ENCODE measurements at regions not wholly inside any gene's neighbourhood (a gene's known extent, or its start where the extent isn't known, plus 50 kb on each side); places are given as distances from the start of the nearest gene placed in this dataset.

GRCh38 chr3:69605867-69606266 lies 133.4 kb upstream of the MITF start:
- TF ChIP-seq CTCF (IDR thresholded peaks at IDR 0.05) (no peak), POLR2A (IDR thresholded peaks at IDR 0.05) (no peak)
